ENCODE measurements at regions not wholly inside any gene's neighbourhood (a gene's known extent, or its start where the extent isn't known, plus 50 kb on each side); places are given as distances from the start of the nearest gene placed in this dataset.
"Not testable (repeated sequence)": the region's sequence is repeated elsewhere in the genome, so short reads cannot be mapped to it uniquely, and the experiment has no call there.

DNA sequence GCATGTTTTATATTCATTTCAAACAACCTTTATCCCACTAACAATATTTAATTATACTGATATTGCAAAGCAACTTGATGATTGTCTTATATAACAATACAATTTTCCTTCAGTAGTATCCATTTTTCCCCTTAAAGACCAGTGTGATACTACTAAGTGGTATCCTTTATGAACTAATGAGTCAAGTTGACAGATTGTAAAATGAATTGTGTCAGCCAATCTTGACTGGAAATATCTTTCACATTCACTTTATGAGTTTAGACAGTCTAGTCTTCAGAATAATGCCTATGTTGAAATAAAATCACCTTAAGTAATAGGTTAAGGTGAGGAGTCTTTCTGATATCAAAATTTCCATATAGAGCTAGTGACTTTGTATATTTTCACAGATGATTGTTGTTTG is 950.0 kb upstream of the CELF2 start:
- intact Hi-C loops (cut with micrococcal nuclease), result no loop called here
- ChIA-PET RAD21 (ENCODE audit: low non-redundant PET in 1 of 2, low total read pairs in 2 of 2, uncharacterized antibody in 2 of 2, unreplicated experiment in 2 of 2) (no interaction called here), POLR2A (no interaction called here)

DNA sequence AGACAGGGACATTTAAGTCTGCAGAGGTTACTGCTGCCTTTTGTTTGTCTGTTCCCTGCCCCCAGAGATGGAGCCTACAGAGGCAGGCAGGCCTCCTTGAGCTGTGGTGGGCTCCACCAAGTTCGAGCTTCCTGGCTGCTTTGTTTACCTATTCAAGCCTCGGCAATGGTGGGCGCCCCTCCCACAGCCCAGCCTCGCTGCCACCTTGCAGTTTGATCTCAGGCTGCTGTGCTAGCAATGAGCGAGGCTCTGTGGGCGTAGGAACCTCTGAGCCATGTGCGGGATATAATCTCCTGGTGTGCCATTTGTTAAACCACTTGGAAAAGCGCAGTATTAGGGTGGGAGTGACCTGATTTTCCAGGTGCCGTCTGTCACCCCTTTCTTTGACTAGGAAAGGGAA is 942.8 kb upstream of the CELF2 start:
- H3K36me3 ChIP-seq (ENCODE audit: control insufficient read depth in 1 of 2, insufficient read depth in 2 of 2, low read length in 2 of 2); H3K9me2 ChIP-seq (ENCODE audit: insufficient read depth); RAD21 ChIA-PET (ENCODE audit: low non-redundant PET in 1 of 2, low total read pairs in 2 of 2, uncharacterized antibody in 2 of 2, unreplicated experiment in 2 of 2); H2AFZ ChIP-seq (ENCODE audit: low read depth, low read length, poor library complexity, severe bottlenecking); H3K4me1 ChIP-seq (ENCODE audit: control insufficient read depth in 1 of 2, insufficient read depth in 2 of 2, low read length in 2 of 2); H3K4me2 ChIP-seq (ENCODE audit: low read length); intact Hi-C loops (cut with micrococcal nuclease); ATAC-seq; BruUV-seq (replicated peaks); H4K20me1 ChIP-seq (ENCODE audit: insufficient read depth); CTCF ChIA-PET; H3K9ac ChIP-seq (ENCODE audit: low read length); POLR2A ChIA-PET; H3K79me2 ChIP-seq (ENCODE audit: insufficient read depth, low read length); DNase-seq (ENCODE audit: low read depth, low spot score); H3K9me3 ChIP-seq (ENCODE audit: control insufficient read depth in 1 of 2, insufficient read depth in 1 of 2, low read depth in 1 of 2, low read length in 2 of 2); H3K27me3 ChIP-seq (ENCODE audit: insufficient read depth, low read length); H3K27ac ChIP-seq (ENCODE audit: low read depth, low read length); H3K4me3 ChIP-seq (replicated peaks in 1 of 2; ENCODE audit: low read depth in 1 of 2, low read length in 2 of 2): not testable (repeated sequence)

More for the DNA sequence above, 950.0 kb upstream of the CELF2 start:
- no peak for ATAC-seq
- Histone ChIP-seq H3K36me3 (ENCODE audit: control insufficient read depth in 1 of 2, insufficient read depth in 2 of 2, low read length in 2 of 2) (no peaks in the 10 kb centered on the region), H3K4me3 (replicated peaks in 1 of 2; ENCODE audit: low read depth in 1 of 2, low read length in 2 of 2) (no peak overlapping the region), H3K4me1 (ENCODE audit: control insufficient read depth in 1 of 2, insufficient read depth in 2 of 2, low read length in 2 of 2) (no peaks in the 10 kb centered on the region), H3K79me2 (ENCODE audit: insufficient read depth, low read length) (no peaks in the 10 kb centered on the region), H3K4me2 (ENCODE audit: low read length) (no peak overlapping the region), H2AFZ (ENCODE audit: low read depth, low read length, poor library complexity, severe bottlenecking) (no peak overlapping the region), H4K20me1 (ENCODE audit: insufficient read depth) (no peaks in the 10 kb centered on the region), H3K9ac (ENCODE audit: low read length) (no peak overlapping the region), H3K9me3 (ENCODE audit: control insufficient read depth in 1 of 2, insufficient read depth in 1 of 2, low read depth in 1 of 2, low read length in 2 of 2) (peaks cover 0 to 9% of the 10 kb centered on the region in 2 experiments; a peak in 2 of 4 replicates), H3K9me2 (ENCODE audit: insufficient read depth) (no peaks in the 10 kb centered on the region), H3K27me3 (ENCODE audit: insufficient read depth, low read length) (no peaks in the 10 kb centered on the region), H3K27ac (ENCODE audit: low read depth, low read length) (no peak overlapping the region)
- DNase-seq (ENCODE audit: low read depth, low spot score), result no peak
- no TSS peak for BruUV-seq (replicated peaks)
- no peak for TF ChIP-seq ELF1 (IDR thresholded peaks at IDR 0.05; ENCODE audit: borderline replicate concordance, low read depth)
- no peak for TF ChIP-seq SIN3A (IDR thresholded peaks at IDR 0.05; ENCODE audit: low read depth)
- no peak for TF ChIP-seq SP1 (IDR thresholded peaks at IDR 0.05; ENCODE audit: low read depth)
- no peak for TF ChIP-seq POLR2A (IDR thresholded peaks at IDR 0.05; ENCODE audit: borderline replicate concordance, extremely low read depth, insufficient read depth, insufficient read length)
- TF ChIP-seq EGR1 (IDR thresholded peaks at IDR 0.05; ENCODE audit: low read depth), result no peak
- TF ChIP-seq RAD21 (IDR thresholded peaks at IDR 0.05; ENCODE audit: low read depth), result no peak
- TF ChIP-seq JUND (IDR thresholded peaks at IDR 0.05), result no peak
- CTCF ChIA-PET, result no interaction called here

Data from HCT116 (cell line).